ENCODE measurements at regions not wholly inside any gene's neighbourhood (a gene's known extent, or its start where the extent isn't known, plus 50 kb on each side); places are given as distances from the start of the nearest gene placed in this dataset.

GRCh38 chr14:84937016-84937415 is 592.9 kb upstream of the FLRT2 start:
- no peak for TF ChIP-seq POLR2A (IDR thresholded peaks at IDR 0.05)
- TF ChIP-seq, protein P1, sequence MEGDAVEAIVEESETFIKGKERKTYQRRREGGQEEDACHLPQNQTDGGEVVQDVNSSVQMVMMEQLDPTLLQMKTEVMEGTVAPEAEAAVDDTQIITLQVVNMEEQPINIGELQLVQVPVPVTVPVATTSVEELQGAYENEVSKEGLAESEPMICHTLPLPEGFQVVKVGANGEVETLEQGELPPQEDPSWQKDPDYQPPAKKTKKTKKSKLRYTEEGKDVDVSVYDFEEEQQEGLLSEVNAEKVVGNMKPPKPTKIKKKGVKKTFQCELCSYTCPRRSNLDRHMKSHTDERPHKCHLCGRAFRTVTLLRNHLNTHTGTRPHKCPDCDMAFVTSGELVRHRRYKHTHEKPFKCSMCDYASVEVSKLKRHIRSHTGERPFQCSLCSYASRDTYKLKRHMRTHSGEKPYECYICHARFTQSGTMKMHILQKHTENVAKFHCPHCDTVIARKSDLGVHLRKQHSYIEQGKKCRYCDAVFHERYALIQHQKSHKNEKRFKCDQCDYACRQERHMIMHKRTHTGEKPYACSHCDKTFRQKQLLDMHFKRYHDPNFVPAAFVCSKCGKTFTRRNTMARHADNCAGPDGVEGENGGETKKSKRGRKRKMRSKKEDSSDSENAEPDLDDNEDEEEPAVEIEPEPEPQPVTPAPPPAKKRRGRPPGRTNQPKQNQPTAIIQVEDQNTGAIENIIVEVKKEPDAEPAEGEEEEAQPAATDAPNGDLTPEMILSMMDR (IDR thresholded peaks at IDR 0.05): no peak

Measured in transverse colon (tissue), 3 donors.